Naive B cell (primary cell): ENCODE measurements at regions not wholly inside any gene's neighbourhood (a gene's known extent, or its start where the extent isn't known, plus 50 kb on each side); places are given as distances from the start of the nearest gene placed in this dataset.

Experiments used
- ATAC-seq, 2 donors: fragments of 150-1000 bp; cut with Tn5 transposase; 2 replicates each; pipeline ENCODE4 v1.10.0; 2021; ENCODE audit warnings: low read depth in 2 of 2, mild to moderate bottlenecking in 2 of 2, moderate library complexity in 2 of 2
- DNase-seq: peaks from one replicate; pipeline ENCODE4 v3.0.0; 2022
- H3K27ac Mint-ChIP-seq, 6 donors: one replicate each; pipeline ENCODE4 v1.8.0; 2020 to 2022; ENCODE audit warnings: mild to moderate bottlenecking in 6 of 6, mixed read lengths in 6 of 6, moderate library complexity in 5 of 6, inconsistent platforms in 2 of 6
- H3K27me3 Mint-ChIP-seq, 3 donors: one replicate each; pipeline ENCODE4 v1.8.0; 2021 to 2022; ENCODE audit warnings: mixed read lengths in 3 of 3, mild to moderate bottlenecking in 1 of 3
- H3K36me3 Mint-ChIP-seq, 2 donors: one replicate each; pipeline ENCODE4 v1.8.0; 2020 to 2022; ENCODE audit warnings: mixed read lengths in 2 of 2, inconsistent platforms in 1 of 2, mild to moderate bottlenecking in 1 of 2
- H3K4me1 Mint-ChIP-seq, 3 donors: one replicate each; pipeline ENCODE4 v1.8.0; 2020 to 2022; ENCODE audit warnings: mixed read lengths in 3 of 3, inconsistent platforms in 1 of 3, mild to moderate bottlenecking in 1 of 3, moderate library complexity in 1 of 3
- H3K4me3 Mint-ChIP-seq, 8 donors: one replicate each; pipeline ENCODE4 v1.8.0; 2020 to 2022; ENCODE audit warnings: mild to moderate bottlenecking in 8 of 8, mixed read lengths in 8 of 8, moderate library complexity in 8 of 8, inconsistent platforms in 2 of 8
- H3K9me3 Mint-ChIP-seq, 7 donors: one replicate each; pipeline ENCODE4 v1.8.0; 2020 to 2022; ENCODE audit warnings: mixed read lengths in 7 of 7, mild to moderate bottlenecking in 5 of 7, inconsistent platforms in 2 of 7, moderate library complexity in 1 of 7

DNA sequence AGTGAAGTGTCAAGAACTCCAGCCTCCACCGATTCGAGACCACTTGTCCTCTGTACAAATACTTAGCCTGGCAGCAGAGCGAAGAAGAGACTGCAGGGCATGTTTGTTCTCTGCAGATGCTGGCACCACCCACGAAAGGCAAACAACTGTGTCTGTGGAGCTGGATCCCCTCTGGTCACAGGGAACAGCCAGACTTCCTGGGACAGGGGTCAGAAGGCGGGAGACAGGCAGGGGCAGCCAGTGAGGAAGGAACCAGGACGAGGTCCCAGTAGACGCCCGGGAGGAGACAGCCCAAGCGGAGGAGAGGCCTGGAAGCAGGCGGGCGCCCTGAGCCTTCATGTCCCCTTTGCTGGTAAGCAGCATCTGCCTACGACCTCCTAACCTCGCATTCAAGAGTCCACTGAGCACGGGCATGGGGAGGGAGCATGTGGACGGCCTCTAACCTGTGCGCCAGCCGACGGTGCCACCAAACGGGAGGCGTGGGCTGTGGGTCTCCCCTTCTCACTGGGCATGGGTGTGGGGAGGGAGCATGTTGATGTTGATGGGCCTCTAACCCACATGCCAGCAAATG, 265.5 kb downstream of the DLL1 start:
- Mint-ChIP-seq H3K36me3 (no peaks in the 10 kb centered on the region), H3K9me3 (peaks cover 0 to 11% (median 0%) of the 10 kb centered on the region in 7 donors), H3K4me3 (no peak overlapping the region), H3K27ac (no peak overlapping the region), H3K27me3 (peaks cover 7 to 20% (median 12%) of the 10 kb centered on the region in 3 donors), H3K4me1 (no peaks in the 10 kb centered on the region)
- DNase-seq (no peak), ATAC-seq (no peak)

DNA sequence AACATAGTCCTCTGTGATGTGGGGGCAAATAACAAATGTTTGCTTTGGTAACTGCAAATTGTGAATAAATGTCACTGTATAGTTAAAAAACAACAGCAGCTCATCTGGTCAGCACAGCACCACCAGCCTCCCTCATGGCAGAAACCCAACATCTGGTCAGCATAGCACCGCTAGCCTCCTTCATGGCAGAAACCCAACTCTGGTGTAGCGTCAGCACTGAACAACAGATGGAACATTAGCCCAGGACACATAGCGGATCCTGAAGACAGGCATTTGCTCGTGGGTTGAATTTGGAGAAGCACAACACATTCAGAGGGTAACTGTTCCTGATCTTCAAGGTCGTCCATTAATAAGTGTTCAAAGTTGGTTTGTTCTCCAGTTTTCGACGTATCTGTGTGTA, 265.9 kb downstream of the DLL1 start:
- Mint-ChIP-seq H3K9me3 (peaks cover 0 to 11% (median 0%) of the 10 kb centered on the region in 7 donors), H3K36me3 (no peaks in the 10 kb centered on the region), H3K27me3 (peaks cover 8 to 20% (median 12%) of the 10 kb centered on the region in 3 donors), H3K27ac (no peak overlapping the region), H3K4me3 (no peak overlapping the region), H3K4me1 (no peaks in the 10 kb centered on the region)
- ATAC-seq = no peak
- DNase-seq = no peak

DNA sequence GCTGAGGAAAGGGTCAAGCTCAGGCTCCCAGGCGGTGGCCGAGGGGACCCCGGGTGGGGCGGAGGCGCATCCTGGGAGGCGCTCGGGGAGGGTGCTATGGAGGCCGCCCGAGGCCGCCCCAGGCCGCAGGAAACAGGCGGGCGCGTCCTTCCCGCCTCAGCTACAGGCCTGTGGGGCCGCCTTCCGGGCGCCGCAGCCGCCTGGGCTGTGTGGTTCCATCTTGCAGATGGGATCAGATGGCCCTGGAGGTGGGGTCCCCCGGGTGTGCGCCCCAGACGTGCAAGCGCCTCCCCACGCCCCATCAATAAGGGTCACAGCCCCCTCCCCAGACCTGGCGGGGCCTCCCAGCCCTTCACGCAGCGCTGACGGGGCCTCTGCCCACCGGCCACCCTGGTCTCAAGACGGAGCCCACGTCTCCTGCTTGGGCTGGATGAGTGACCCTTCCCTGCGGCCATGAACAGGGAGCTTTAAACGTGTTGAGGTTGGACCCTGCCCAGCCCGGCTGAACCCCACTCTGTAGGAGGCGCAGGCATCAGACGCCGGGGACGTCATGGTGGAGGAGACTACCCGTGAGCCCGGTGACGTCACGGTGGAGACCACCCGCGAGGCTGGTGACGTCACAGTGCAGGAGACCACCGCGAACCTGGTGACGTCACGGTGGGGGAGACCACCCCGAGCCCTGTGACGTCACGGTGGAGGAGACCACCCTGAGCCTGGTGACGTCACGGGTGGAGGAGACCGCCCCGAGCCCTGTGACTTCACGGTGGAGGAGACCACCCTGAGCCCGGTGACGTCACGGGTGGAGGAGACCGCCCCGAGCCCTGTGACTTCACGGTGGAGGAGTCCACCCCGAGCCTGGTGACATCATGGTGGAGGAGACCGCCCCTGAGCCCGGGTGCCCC, 267.0 kb downstream of the DLL1 start:
- Mint-ChIP-seq H3K27ac (no peak overlapping the region), H3K4me3 (no peak overlapping the region), H3K27me3 (peaks cover 13 to 20% (median 14%) of the 10 kb centered on the region in 3 donors), H3K36me3 (no peaks in the 10 kb centered on the region), H3K4me1 (no peaks in the 10 kb centered on the region), H3K9me3 (peaks cover 0 to 11% (median 0%) of the 10 kb centered on the region in 7 donors)
- ATAC-seq = no peak
- DNase-seq = no peak

DNA sequence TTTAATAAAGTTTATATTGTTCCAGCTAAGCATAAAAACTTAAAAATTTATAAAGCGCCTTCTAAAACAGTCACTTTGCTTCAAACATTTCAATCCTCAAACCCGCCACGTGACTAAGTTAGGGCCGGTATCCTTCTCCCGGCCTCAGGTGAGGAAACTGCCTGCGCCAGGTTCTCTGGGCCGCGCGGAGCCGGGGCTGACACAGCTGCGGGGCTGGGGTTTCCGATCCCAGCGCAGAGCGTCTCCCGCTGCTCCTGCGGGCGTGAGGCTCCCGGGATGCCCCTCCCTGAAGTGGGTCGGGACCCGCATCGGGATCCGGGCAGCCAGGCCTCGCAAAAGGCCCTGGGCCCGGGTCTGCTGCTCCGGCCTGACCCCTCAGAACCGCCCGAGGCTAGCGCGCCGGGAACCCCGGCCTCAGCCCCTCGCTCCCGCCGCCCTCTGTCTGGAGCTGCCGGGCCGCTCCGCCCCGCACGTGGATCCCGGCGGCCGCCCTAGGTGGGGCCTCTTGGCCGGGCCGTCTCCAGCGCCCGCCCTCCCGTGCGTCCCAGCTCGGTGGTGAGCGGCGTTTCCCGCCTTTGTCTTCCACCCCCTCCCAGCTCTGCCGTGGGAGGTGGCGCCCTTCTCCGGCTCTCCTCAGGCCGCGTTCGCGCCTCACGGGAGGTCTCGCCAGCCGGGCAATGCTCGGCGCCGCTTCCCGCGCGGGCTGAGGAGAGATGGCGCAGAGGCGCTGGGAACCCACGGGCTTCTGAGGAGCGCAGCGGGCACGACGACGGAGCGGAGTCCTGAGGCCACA, 267.9 kb downstream of the DLL1 start:
- no peak for ATAC-seq
- Mint-ChIP-seq H3K36me3 (no peaks in the 10 kb centered on the region), H3K27me3 (peaks cover 9 to 28% (median 22%) of the 10 kb centered on the region in 3 donors), H3K4me1 (no peaks in the 10 kb centered on the region), H3K9me3 (peaks cover 0 to 6% (median 0%) of the 10 kb centered on the region in 7 donors), H3K27ac (no peak overlapping the region), H3K4me3 (no peak overlapping the region)
- DNase-seq = no peak

DNA sequence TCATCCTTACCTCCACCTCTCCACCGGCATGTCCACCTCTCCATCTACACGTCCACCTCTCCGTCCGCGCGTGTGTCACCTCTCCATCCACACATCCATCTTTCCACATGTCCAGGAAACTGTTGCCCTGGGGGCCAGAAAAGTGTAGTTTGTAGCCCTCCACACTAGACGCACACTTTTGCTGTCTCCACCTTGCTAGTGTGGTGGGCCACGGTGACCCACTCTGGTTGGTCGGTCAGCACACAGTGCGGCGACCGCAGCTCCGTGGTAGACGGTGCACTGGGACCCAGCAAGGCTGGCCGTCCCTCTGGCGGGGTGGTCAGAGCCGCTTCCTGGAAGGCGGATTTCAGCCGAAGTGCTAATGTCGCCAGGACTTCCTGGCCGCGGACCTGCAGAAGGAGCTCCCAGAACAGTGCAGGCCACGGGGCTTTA, 268.6 kb downstream of the DLL1 start:
- ATAC-seq = no peak
- Mint-ChIP-seq H3K27me3 (peaks cover 12 to 33% (median 24%) of the 10 kb centered on the region in 3 donors), H3K27ac (no peak overlapping the region), H3K9me3 (no peaks in the 10 kb centered on the region), H3K4me1 (no peaks in the 10 kb centered on the region), H3K36me3 (no peaks in the 10 kb centered on the region), H3K4me3 (peak overlapping the region in 1 of 8 donors; percentile 49)
- no peak for DNase-seq

DNA sequence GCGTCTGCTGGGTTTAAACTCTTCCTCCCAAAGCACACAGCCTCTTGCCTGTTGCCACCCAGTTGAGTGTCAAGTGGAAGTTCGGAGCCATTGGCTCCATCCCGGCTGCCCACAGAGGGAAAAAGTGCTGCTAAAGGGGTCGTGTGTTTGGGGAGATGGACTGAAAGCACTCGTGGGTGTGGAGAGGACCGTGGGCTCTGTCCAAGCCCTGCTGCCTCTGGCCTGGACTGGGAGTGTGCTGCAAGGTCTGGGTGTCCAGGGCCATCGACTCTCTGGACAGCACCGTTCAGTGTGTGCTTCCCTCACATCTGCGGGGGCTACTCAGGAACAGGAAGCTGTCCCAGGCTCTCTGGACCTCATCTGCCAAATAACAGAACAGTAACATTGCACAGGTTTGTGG, 269.3 kb downstream of the DLL1 start:
- no peak for DNase-seq
- H3K9me3 Mint-ChIP-seq = no peaks in the 10 kb centered on the region
- no peaks in the 10 kb centered on the region for H3K36me3 Mint-ChIP-seq
- ATAC-seq = no peak
- no peaks in the 10 kb centered on the region for H3K4me1 Mint-ChIP-seq
- H3K27me3 Mint-ChIP-seq = peaks cover 16 to 38% (median 24%) of the 10 kb centered on the region in 3 donors
- H3K4me3 Mint-ChIP-seq = no peak overlapping the region
- H3K27ac Mint-ChIP-seq = no peak overlapping the region

DNA sequence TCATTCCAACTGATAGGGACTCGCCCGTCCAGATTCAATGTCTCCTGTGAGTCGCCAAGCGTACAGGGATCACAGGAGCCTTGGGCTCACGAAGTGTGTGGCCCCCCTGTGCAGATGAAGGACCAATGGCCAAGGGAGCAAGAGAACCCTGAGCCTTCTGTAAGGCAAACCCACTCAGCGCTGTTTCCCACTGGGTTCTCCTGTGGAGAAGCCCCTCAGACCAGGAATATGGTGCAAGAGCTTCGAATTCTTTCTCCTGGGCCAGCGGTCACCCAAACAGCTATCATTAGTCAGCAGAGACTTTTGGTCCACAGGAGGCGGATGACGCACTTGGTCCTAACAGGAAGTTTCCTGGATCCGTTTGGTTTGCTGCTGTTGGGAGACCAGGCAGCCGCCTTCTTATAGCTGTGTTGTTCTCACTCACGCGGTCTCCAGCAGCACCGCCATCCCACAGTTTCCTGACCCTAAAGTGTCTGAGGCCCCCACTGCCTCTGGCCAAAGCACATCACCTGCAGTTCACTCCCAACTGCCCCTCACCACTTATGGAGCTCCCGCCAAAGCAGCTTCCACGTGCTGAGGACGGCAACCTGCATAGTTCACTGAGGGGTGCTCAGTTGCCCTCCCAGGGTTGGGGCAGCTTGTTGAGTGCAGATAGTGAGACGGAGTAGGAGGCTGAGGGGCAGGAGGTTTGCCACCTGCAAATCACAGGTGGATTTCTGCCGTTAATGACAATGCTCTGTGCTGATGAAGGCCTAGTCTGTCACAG, 268.6 kb downstream of the ERMARD start:
- no peaks in the 10 kb centered on the region for H3K9me3 Mint-ChIP-seq
- no peaks in the 10 kb centered on the region for H3K4me1 Mint-ChIP-seq
- ATAC-seq = no peak
- H3K36me3 Mint-ChIP-seq = no peaks in the 10 kb centered on the region
- no peak overlapping the region for H3K27ac Mint-ChIP-seq
- peaks cover 16 to 33% (median 24%) of the 10 kb centered on the region in 3 donors for H3K27me3 Mint-ChIP-seq
- H3K4me3 Mint-ChIP-seq = no peak overlapping the region
- DNase-seq = no peak

DNA sequence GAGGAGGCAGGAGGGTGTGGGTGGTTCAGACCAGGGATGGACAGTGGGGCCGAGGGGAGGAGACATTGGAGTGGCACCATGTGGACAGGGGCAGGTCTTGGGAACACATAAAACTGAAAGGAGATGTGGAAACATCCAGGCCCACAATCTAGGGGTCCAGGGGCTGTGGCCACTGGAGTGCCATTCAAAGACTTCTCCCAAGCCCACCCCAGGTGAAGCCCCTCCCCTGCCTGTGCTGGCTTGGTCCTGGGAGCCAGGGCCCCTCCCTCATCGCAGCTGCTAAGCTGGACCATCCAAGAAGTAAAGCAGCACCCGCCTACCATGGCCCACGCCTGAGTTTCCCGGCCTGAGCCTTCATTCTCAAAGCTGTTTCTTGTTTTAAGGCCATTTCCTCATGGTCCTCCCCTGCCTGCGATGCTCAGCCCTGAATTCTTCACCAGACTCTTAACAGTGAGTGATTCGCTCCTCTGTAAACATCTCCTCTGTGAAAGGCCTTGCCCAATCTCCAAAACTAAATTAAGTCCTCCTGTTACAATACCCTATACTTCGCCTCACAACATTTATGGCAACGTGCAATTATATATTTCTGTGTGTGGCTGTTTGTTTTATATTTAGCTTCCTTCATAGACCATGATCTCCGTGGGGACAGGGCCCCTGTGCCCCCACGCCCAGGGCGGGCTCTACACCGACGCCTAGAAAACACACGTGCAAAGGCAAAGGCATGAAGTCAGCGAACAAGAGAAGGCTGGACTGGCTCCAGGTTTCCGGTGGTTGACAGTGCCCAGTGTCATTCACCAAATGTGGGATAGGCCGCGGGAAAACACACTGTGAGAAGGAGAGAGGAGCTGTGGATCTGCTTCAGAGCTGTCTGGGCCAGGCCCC, 267.8 kb downstream of the ERMARD start:
- no peaks in the 10 kb centered on the region for H3K4me1 Mint-ChIP-seq
- H3K27me3 Mint-ChIP-seq = peaks cover 19 to 30% (median 24%) of the 10 kb centered on the region in 3 donors
- H3K36me3 Mint-ChIP-seq = no peaks in the 10 kb centered on the region
- ATAC-seq = no peak
- no peak for DNase-seq
- no peaks in the 10 kb centered on the region for H3K9me3 Mint-ChIP-seq
- H3K27ac Mint-ChIP-seq = peak overlapping the region in 1 of 6 donors; percentile 20
- H3K4me3 Mint-ChIP-seq = peak overlapping the region in 1 of 8 donors; percentile 59

DNA sequence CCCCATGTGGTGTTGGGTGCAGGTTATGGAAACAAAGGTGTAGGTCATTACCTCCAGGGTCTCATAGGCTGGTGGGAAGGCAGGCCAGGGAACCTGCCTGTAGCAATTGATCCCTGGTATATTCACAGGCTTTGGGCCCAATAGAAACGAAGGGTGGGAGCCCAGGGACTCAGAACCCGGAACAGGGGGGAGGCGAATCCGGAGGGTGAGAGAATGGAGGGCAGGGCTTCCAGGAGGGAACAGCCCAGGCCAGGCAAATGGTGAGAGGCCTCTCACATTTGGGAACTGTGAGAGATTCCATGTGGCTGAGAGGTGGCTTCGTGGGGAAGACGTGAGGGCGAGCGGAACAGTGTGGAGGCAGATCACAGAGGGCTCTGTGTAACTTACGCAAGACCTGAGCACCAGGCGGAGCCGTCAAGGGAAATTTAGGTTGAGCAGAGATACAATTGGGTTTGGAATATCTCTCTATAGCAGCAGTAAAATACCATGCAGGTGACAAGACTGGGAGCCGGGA, 267.1 kb downstream of the ERMARD start:
- Mint-ChIP-seq H3K36me3 (no peaks in the 10 kb centered on the region), H3K27me3 (peaks cover 19 to 31% (median 30%) of the 10 kb centered on the region in 3 donors), H3K9me3 (peaks cover 0 to 2% (median 0%) of the 10 kb centered on the region in 7 donors), H3K4me1 (no peaks in the 10 kb centered on the region), H3K4me3 (no peak overlapping the region), H3K27ac (no peak overlapping the region)
- ATAC-seq = no peak
- no peak for DNase-seq

DNA sequence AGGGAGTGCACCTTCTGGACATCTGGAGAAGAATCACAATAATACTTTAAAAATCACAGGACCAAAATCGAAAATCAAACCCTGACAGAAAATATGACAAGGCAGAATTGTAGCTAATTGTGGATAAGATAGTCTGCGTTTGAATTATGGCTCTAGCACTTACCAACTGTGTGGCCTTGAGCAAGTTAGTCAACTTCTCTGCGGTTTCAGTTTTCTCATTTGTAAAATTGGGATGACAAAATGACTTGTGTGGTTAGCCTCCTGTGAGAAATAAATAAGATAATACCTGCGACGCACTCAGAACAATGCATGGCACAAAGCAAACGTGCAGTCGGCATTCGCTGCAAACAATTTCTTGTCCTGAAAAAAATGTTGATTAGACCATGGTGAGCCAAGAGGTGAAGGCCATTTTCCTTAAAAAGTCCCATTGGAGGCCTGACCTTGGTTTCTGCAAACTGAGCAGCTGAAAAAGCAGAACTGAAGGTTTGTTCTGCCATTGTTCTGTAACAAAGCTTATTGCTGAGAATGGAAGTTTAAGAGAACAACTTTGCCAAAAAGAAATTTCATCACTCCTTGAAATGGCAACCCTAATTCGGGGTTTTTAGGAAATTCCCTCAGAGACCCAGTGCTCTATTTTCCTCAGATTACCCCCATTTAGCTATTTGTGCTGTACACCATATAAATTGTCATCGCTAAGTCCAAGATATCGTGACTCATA, 266.3 kb downstream of the ERMARD start:
- ATAC-seq (no peak), DNase-seq (no peak)
- Mint-ChIP-seq H3K36me3 (no peaks in the 10 kb centered on the region), H3K27ac (no peak overlapping the region), H3K4me1 (no peaks in the 10 kb centered on the region), H3K4me3 (no peak overlapping the region), H3K9me3 (peaks cover 0 to 5% (median 0%) of the 10 kb centered on the region in 7 donors), H3K27me3 (peaks cover 24 to 34% (median 33%) of the 10 kb centered on the region in 3 donors)

DNA sequence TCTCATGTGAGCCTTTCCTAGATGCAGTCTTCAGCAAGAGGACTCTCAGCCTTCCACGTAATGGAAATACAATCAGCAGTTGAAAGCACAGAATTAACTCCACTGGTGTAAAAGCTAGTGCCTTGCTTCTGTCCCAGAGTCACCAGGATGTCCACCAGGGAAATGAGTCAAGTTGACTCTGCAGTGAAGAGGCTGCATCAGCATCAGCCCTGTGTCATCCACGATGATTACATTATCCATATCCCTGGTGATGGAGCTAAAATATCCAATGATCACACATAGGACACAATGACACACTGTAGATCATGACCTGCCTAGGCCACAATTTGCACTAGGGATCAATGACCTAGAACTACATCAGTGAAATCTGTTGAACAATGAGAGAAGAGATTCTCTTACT, 262.4 kb downstream of the ERMARD start:
- ATAC-seq (no peak), DNase-seq (no peak)
- no peak overlapping the region for H3K4me3 Mint-ChIP-seq
- peaks cover 0 to 5% (median 2%) of the 10 kb centered on the region in 7 donors for H3K9me3 Mint-ChIP-seq
- no peak overlapping the region for H3K27ac Mint-ChIP-seq
- H3K36me3 Mint-ChIP-seq = no peaks in the 10 kb centered on the region
- H3K4me1 Mint-ChIP-seq = no peaks in the 10 kb centered on the region
- peaks cover 20 to 46% (median 45%) of the 10 kb centered on the region in 3 donors for H3K27me3 Mint-ChIP-seq

DNA sequence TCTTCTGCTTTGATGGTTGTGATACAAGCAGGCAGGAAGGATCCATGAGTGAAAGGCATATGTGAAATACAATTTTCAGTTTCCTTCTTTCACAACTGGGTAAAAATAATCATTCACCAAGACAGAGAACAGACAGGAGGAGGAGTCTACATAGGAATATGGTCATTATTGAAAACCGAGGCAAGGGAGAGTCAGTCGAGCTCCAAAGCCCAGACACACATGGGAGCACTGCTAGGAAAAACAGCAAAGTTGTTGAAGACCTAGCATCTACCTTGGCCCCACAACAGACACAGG, 260.6 kb downstream of the ERMARD start:
- Mint-ChIP-seq H3K9me3 (peaks cover 0 to 5% (median 2%) of the 10 kb centered on the region in 7 donors), H3K4me3 (no peak overlapping the region)
- no peak for ATAC-seq

More for the DNA sequence above, 260.6 kb downstream of the ERMARD start:
- DNase-seq = no peak
- peaks cover 14 to 37% (median 36%) of the 10 kb centered on the region in 3 donors for H3K27me3 Mint-ChIP-seq
- peak overlapping the region in 1 of 6 donors; percentile 60 for H3K27ac Mint-ChIP-seq
- no peaks in the 10 kb centered on the region for H3K4me1 Mint-ChIP-seq
- H3K36me3 Mint-ChIP-seq = no peaks in the 10 kb centered on the region
